Activated B cell treated with CpG ODN at 0.5 μM for 24 hours (primary cell): ENCODE measurements at regions not wholly inside any gene's neighbourhood (a gene's known extent, or its start where the extent isn't known, plus 50 kb on each side); places are given as distances from the start of the nearest gene placed in this dataset.

Experiments used
- ATAC-seq: fragments of 200-7000 bp; cut with Tn5 transposase; one replicate; pipeline ENCODE4 v1.10.0; 2021; ENCODE audit warnings: low read depth, mild to moderate bottlenecking, moderate library complexity
- CTCF ChIA-PET: fragments of 350-600 bp; sonication (Branson Sonifier 250); formaldehyde crosslinking; loops from one replicate; lab custom pipeline; 2021; ENCODE audit warnings: antibody characterized with exemption; lab: Charles Lee
- POLR2A ChIA-PET: fragments of 350-600 bp; sonication (Branson Sonifier 250); formaldehyde crosslinking; loops from one replicate; lab custom pipeline; 2021; ENCODE audit warnings: antibody characterized with exemption; lab: Charles Lee
- DNase-seq: peaks from one replicate; pipeline ENCODE4 v3.0.0; 2022
- H3K27ac Mint-ChIP-seq: one replicate; pipeline ENCODE4 v1.8.0; 2020; ENCODE audit warnings: mixed read lengths
- H3K27me3 Mint-ChIP-seq: one replicate; pipeline ENCODE4 v1.8.0; 2021; ENCODE audit warnings: mixed read lengths
- H3K36me3 Mint-ChIP-seq: one replicate; pipeline ENCODE4 v1.8.0; 2021; ENCODE audit warnings: low read depth, mixed read lengths
- H3K4me1 Mint-ChIP-seq: one replicate; pipeline ENCODE4 v1.8.0; 2021; ENCODE audit warnings: mixed read lengths
- H3K4me3 Mint-ChIP-seq: one replicate; pipeline ENCODE4 v1.8.0; 2020; ENCODE audit warnings: mild to moderate bottlenecking, mixed read lengths
- H3K9me3 Mint-ChIP-seq: one replicate; pipeline ENCODE4 v1.8.0; 2020; ENCODE audit warnings: mixed read lengths
- CTCF ChIP-seq: fragments of 200-600 bp; IDR thresholded peaks from one replicate; pipeline ENCODE4 v1.8.0; 2022; ENCODE audit warnings: antibody characterized with exemption, mild to moderate bottlenecking
- intact Hi-C: fragments of 100-400 bp; cut with micrococcal nuclease; formaldehyde crosslinking; loops from one replicate; pipeline ENCODE4 v1.15.1; 2024

GRCh38 chr5:63805151-63805550 is 157.1 kb downstream of the HTR1A start:
- intact Hi-C loops = no loop called here
- ATAC-seq (no peak), DNase-seq (no peak)
- H3K27ac Mint-ChIP-seq = no peak overlapping the region
- ChIA-PET POLR2A (no interaction called here), CTCF (no interaction called here)
- H3K4me1 Mint-ChIP-seq = no peaks in the 10 kb centered on the region
- H3K4me3 Mint-ChIP-seq = no peak overlapping the region
- no peak for TF ChIP-seq CTCF
- H3K36me3 Mint-ChIP-seq = no peaks in the 10 kb centered on the region
- H3K9me3 Mint-ChIP-seq = peaks cover 4% of the 10 kb centered on the region
- H3K27me3 Mint-ChIP-seq = no peaks in the 10 kb centered on the region

GRCh38 chr5:63803165-63803564 is 159.1 kb downstream of the HTR1A start:
- ATAC-seq (no peak), DNase-seq (no peak)
- Mint-ChIP-seq H3K27ac (no peak overlapping the region), H3K4me3 (no peak overlapping the region), H3K27me3 (no peaks in the 10 kb centered on the region), H3K36me3 (no peaks in the 10 kb centered on the region), H3K4me1 (no peaks in the 10 kb centered on the region), H3K9me3 (peaks cover 2% of the 10 kb centered on the region)
- intact Hi-C loops = no loop called here
- POLR2A ChIA-PET = no interaction called here
- TF ChIP-seq CTCF = no peak
- CTCF ChIA-PET = no interaction called here

- ChIA-PET POLR2A (no interaction called here), CTCF (no interaction called here)
- intact Hi-C loops = no loop called here
- Mint-ChIP-seq H3K4me1 (no peaks in the 10 kb centered on the region), H3K27ac (no peak overlapping the region), H3K9me3 (peaks cover 8% of the 10 kb centered on the region), H3K27me3 (no peaks in the 10 kb centered on the region), H3K36me3 (no peaks in the 10 kb centered on the region), H3K4me3 (no peak overlapping the region)
- DNase-seq (no peak), ATAC-seq (no peak)
- no peak for TF ChIP-seq CTCF
Measured at GRCh38 chr5:63794979-63795378, 167.3 kb downstream of the HTR1A start.

- ChIA-PET CTCF (no interaction called here), POLR2A (no interaction called here)
- no peaks in the 10 kb centered on the region for H3K27me3 Mint-ChIP-seq
- ATAC-seq = no peak
- no peak for DNase-seq
- H3K4me3 Mint-ChIP-seq = no peak overlapping the region
- no peaks in the 10 kb centered on the region for H3K36me3 Mint-ChIP-seq
- H3K9me3 Mint-ChIP-seq = peaks cover 6% of the 10 kb centered on the region
- H3K4me1 Mint-ChIP-seq = no peaks in the 10 kb centered on the region
- intact Hi-C loops = no loop called here
- no peak overlapping the region for H3K27ac Mint-ChIP-seq
- no peak for TF ChIP-seq CTCF
Measured at GRCh38 chr5:63794296-63794695, 167.9 kb downstream of the HTR1A start.

- H3K4me1 Mint-ChIP-seq = no peaks in the 10 kb centered on the region
- CTCF ChIA-PET = no interaction called here
- H3K27me3 Mint-ChIP-seq = no peaks in the 10 kb centered on the region
- POLR2A ChIA-PET = no interaction called here
- intact Hi-C loops = no loop called here
- no peak for TF ChIP-seq CTCF
- no peak overlapping the region for H3K4me3 Mint-ChIP-seq
- ATAC-seq (no peak), DNase-seq (no peak)
- no peak overlapping the region for H3K27ac Mint-ChIP-seq
- H3K9me3 Mint-ChIP-seq = no peaks in the 10 kb centered on the region
- H3K36me3 Mint-ChIP-seq = no peaks in the 10 kb centered on the region
Measured at GRCh38 chr5:63774939-63775338, 187.3 kb downstream of the HTR1A start.
